ENCODE measurements at regions not wholly inside any gene's neighbourhood (a gene's known extent, or its start where the extent isn't known, plus 50 kb on each side); places are given as distances from the start of the nearest gene placed in this dataset.

DNA sequence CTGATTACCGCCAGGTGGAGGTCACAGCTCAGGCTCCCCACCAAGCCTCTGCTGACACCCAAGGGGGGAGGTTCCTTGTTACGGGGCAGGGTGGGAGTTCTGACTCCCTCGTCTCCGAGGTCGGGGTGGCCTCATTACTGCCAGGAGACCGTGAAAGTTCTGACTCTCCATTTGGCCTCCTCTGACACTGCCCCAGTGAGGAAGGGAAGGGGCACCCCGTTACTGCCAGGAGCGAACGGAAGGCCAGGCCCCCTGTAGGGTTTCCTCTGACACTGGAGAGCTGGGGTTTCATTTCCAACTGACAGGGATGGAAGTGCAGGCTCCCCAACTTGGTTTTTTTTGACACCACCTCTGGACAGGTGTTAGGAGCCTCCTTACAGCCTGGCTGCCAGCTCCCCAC lies 138.1 kb upstream of the EEPD1 start:
- TF ChIP-seq, protein P1, sequence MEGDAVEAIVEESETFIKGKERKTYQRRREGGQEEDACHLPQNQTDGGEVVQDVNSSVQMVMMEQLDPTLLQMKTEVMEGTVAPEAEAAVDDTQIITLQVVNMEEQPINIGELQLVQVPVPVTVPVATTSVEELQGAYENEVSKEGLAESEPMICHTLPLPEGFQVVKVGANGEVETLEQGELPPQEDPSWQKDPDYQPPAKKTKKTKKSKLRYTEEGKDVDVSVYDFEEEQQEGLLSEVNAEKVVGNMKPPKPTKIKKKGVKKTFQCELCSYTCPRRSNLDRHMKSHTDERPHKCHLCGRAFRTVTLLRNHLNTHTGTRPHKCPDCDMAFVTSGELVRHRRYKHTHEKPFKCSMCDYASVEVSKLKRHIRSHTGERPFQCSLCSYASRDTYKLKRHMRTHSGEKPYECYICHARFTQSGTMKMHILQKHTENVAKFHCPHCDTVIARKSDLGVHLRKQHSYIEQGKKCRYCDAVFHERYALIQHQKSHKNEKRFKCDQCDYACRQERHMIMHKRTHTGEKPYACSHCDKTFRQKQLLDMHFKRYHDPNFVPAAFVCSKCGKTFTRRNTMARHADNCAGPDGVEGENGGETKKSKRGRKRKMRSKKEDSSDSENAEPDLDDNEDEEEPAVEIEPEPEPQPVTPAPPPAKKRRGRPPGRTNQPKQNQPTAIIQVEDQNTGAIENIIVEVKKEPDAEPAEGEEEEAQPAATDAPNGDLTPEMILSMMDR (IDR thresholded peaks at IDR 0.05), result no peak
- TF ChIP-seq ZFX (IDR thresholded peaks at IDR 0.05; ENCODE audit: borderline replicate concordance), result no peak
- H3K27ac ChIP-seq, result no peak overlapping the region

DNA sequence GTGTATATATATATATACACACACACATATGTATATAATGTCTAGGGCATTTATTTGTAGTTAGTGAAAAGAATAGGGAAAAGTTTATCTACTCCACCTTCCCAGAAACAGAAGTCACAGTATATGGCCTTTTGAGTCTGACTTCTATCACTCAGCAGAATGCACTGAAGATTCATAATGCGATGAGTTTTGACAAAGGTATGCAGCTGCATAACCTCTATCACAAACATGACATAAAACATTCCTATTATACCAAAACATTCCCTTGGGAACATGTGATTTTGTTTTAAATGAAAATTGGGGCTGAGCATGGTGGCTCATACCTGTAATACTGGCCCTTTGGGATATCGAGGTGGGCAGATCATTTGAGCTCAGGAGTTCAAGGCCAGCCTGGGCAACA lies 137.3 kb upstream of the EEPD1 start:
- TF ChIP-seq, protein P1 (IDR thresholded peaks at IDR 0.05), result no peak
- TF ChIP-seq ZFX (IDR thresholded peaks at IDR 0.05; ENCODE audit: borderline replicate concordance), result no peak

DNA sequence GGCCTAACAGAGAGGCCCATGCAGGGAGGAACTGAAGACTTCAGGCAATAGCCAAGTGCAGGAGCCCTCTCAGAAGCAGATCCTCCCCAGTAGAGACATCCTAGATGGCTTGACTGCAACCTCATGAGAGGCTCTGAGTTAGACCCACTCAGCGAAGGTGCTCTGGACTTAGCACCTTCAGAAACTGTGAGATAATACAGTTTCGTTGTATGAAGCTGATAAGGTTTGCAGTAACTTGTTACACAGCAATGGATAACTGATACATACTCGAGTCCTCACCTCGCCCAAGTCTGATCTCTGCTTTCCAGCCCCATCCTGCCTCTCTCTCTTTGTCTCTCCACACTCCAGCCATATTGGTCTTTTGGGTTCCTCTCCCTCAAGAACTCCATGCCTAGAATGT lies 136.4 kb upstream of the EEPD1 start:
- no peak for TF ChIP-seq ZFX (IDR thresholded peaks at IDR 0.05; ENCODE audit: borderline replicate concordance)
- TF ChIP-seq, protein P1 (IDR thresholded peaks at IDR 0.05), result no peak
- H3K27ac ChIP-seq, result no peak overlapping the region

More for the DNA sequence above, 137.3 kb upstream of the EEPD1 start:
- H3K27ac ChIP-seq, result no peak overlapping the region

DNA sequence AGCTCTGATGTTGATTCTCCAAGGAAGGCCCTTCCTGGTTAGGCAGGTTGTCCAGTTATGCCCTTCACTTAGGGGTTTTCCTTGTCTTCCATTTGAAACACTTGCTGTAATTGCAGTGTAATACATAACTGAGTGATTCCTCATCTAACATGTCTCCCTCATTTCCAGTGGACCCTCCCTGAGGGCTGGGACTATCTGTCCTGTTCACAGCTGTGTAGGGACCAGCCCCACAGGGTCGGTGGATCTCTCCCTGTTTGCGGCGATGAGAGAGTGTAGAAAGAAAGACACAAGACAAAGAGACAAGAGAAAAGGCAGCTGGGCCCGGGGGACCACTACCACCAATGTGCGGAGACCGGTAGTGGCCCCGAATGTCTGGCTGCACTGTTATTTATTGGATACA lies 135.9 kb upstream of the EEPD1 start:
- H3K27ac ChIP-seq, result no peak overlapping the region
- TF ChIP-seq, protein P1 (IDR thresholded peaks at IDR 0.05), result no peak
- TF ChIP-seq ZFX (IDR thresholded peaks at IDR 0.05; ENCODE audit: borderline replicate concordance), result no peak

DNA sequence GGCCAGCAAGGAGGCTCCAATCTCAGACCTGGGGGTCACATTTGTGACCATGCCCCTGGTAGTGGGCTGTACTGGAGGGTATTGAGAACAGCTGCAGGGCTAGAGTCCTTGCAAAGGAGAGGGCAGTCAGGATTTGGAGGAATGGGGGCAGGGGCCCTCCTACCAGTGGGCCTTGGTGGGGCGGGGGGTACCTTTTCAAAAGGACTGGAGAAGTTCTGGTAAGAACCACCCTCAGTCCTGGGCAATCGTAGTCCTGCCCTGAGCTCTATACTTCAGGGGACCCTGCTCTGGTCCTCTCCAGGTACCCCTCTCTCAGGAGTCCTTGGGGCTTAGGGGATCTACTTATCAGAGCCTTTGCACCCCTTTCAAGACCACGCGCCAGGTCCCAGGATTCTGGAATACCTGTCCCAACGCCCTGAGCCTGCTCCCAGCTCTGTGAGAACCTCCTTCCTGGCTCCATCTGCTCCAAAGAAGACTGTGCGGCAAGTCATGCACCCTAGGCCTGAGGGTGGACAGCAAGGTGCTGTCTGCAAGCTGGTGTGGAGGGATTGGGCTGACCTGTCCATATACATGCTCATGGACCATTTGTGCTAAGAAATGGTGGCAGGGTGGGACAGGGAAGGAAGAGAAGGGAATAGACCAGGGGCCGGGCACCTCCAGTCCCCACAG lies 134.1 kb upstream of the EEPD1 start:
- H3K27ac ChIP-seq, result no peak overlapping the region
- TF ChIP-seq ZFX (IDR thresholded peaks at IDR 0.05; ENCODE audit: borderline replicate concordance), result no peak
- TF ChIP-seq, protein P1 (IDR thresholded peaks at IDR 0.05), result no peak

DNA sequence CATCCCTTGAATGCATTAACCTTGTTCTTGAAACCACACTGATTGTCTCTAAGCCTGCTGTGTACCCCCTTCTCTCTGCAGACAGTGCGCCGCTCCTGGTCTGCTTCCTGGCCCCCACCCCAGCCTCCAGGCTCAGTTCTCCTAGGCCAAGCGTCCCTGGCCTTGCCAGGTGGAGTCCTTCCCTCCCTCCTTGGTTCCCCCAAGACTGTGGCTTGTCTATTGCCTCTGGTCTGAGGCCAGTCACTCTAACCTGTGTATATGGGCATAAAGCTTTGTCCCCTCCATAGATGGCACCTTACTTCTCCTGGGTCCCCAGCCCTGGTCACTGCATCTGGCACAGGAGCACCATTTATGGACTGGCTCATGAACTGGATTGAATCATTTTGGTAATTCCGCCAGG lies 133.5 kb upstream of the EEPD1 start:
- TF ChIP-seq, protein P1 (IDR thresholded peaks at IDR 0.05), result no peak
- TF ChIP-seq ZFX (IDR thresholded peaks at IDR 0.05; ENCODE audit: borderline replicate concordance), result no peak
- H3K27ac ChIP-seq, result no peak overlapping the region

DNA sequence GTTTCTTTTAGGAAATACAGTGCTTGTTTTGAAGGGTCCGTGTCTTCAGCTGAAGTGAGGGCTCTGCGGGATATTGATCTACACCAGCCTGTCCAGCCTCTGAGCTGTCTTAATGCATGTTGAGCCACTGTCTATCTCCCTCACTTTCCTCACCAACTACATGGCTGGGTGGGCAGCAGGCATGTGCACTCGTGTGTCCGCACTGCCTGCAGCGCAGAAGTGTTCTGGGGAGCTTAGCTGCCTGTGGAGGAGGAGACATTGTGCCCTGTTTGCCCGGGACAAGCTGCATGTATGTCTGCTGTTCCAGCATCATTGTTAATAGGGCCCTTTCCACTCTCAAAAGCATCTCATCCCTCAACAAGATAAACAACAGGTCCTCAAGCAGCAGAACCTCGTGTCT lies 133.1 kb upstream of the EEPD1 start:
- TF ChIP-seq, protein P1 (IDR thresholded peaks at IDR 0.05), result no peak
- TF ChIP-seq ZFX (IDR thresholded peaks at IDR 0.05; ENCODE audit: borderline replicate concordance), result no peak
- no peak overlapping the region for H3K27ac ChIP-seq

Data from 22Rv1 (cell line).